A673 (cell line): ENCODE measurements at regions not wholly inside any gene's neighbourhood (a gene's known extent, or its start where the extent isn't known, plus 50 kb on each side); places are given as distances from the start of the nearest gene placed in this dataset.
"Not testable (repeated sequence)": the region's sequence is repeated elsewhere in the genome, so short reads cannot be mapped to it uniquely, and the experiment has no call there.

Experiments
- BruUV-seq: library from RNA; stranded (reverse); fragments of 400-500 nt; replicated peaks from 2 replicates; lab custom pipeline; 2021; lab: Mats Ljungman, UMichigan
- CTCF ChIA-PET: fragments of 300-600 bp; sonication (Branson Sonifier 250); formaldehyde crosslinking; loops from one replicate; lab custom pipeline; 2022; ENCODE audit warnings: antibody characterized with exemption; lab: Charles Lee
- POLR2A ChIA-PET: fragments of 300-600 bp; sonication (Branson Sonifier 250); formaldehyde crosslinking; loops from one replicate; lab custom pipeline; 2022; ENCODE audit warnings: antibody characterized with exemption; ENCODE audit not compliant: low non-redundant PET; lab: Charles Lee
- DNase-seq: peaks from one replicate; pipeline ENCODE4 v3.0.0-alpha.2; 2015; ENCODE audit warnings: low spot score
- H3K27ac ChIP-seq: fragments of 200-600 bp; sonication (generic); 2 replicates; pipeline ENCODE4 v1.5.1; 2016; ENCODE audit warnings: mixed run types, low read depth, mild to moderate bottlenecking, mixed read lengths, antibody characterized with exemption, low read length; ENCODE audit not compliant: poor library complexity, severe bottlenecking
- H3K27me3 ChIP-seq: fragments of 200-600 bp; sonication (generic); replicated peaks from 2 replicates; pipeline ENCODE4 v1.6.1; 2017; ENCODE audit warnings: mixed run types, low read depth, mild to moderate bottlenecking, mixed read lengths, antibody characterized with exemption, low read length; ENCODE audit not compliant: insufficient read depth, poor library complexity
- H3K36me3 ChIP-seq: fragments of 200-600 bp; sonication (generic); 2 replicates; pipeline ENCODE4 v1.6.1; 2016; ENCODE audit warnings: mixed run types, mild to moderate bottlenecking, mixed read lengths, antibody characterized with exemption, low read length; ENCODE audit not compliant: insufficient read depth, poor library complexity, severe bottlenecking
- H3K4me1 ChIP-seq: fragments of 200-600 bp; sonication (generic); 2 replicates; pipeline ENCODE4 v1.6.1; 2017; ENCODE audit warnings: mixed run types, mild to moderate bottlenecking, mixed read lengths, antibody characterized with exemption, low read length; ENCODE audit not compliant: insufficient read depth, poor library complexity, severe bottlenecking
- H3K4me3 ChIP-seq: fragments of 200-600 bp; sonication (generic); 2 replicates; pipeline ENCODE4 v1.5.1; 2016; ENCODE audit warnings: low read depth, mixed run types, mild to moderate bottlenecking, mixed read lengths, low read length; ENCODE audit not compliant: poor library complexity, severe bottlenecking
- H3K9me3 ChIP-seq: fragments of 200-600 bp; sonication (generic); 2 replicates; pipeline ENCODE4 v1.6.1; 2016; ENCODE audit warnings: mixed run types, low read depth, mild to moderate bottlenecking, mixed read lengths, antibody characterized with exemption, low read length; ENCODE audit not compliant: poor library complexity, severe bottlenecking
- EZH2 ChIP-seq: fragments of 200-600 bp; sonication (generic); IDR thresholded peaks from 2 replicates; pipeline ENCODE4 v1.6.1; 2017; ENCODE audit warnings: borderline replicate concordance, low read depth, mild to moderate bottlenecking, mixed read lengths, antibody characterized with exemption, low read length; ENCODE audit not compliant: poor library complexity, severe bottlenecking
- intact Hi-C: fragments of 100-400 bp; cut with micrococcal nuclease; formaldehyde crosslinking; loops from one replicate; pipeline ENCODE4 v1.10.0; 2022; ENCODE audit not compliant: unreplicated experiment
- TF ChIP-seq, protein P1 (sequence below): fragments of 300-800, 200-600 bp; sonication (generic); conservative IDR thresholded peaks from 2 replicates; pipeline ENCODE4 v1.5.1; 2017; ENCODE audit warnings: low read depth, mild to moderate bottlenecking, antibody characterized with exemption, low read length, moderate library complexity, mixed read lengths

DNA sequence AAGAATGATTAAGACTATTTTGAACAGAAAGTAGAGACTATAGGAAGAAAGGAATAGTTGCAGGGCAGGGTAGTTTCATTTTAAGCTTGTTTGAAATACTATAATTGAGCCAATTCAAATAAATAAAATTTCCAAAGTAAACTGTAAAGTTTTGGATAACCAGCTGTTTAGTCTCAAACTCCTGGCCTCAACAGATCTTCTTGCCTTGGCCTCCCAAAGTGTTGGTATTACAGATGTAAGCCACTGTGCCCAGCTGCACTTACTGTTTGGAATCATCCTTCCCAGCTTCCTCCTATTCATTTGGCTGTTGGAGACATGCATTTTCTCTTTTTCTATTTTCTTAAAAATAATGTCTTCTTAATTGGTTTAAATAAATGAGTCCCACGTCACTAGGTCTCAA, 231.0 kb downstream of the NNT start:
- intact Hi-C loops = no loop called here
- no TSS peak for BruUV-seq
- no peaks in the 10 kb centered on the region for H3K9me3 ChIP-seq
- no peak for DNase-seq
- ChIA-PET CTCF (no interaction called here), POLR2A (no interaction called here)
- no peaks in the 10 kb centered on the region for H3K27me3 ChIP-seq
- H3K4me3 ChIP-seq = no peak overlapping the region
- no peaks in the 10 kb centered on the region for H3K4me1 ChIP-seq
- TF ChIP-seq, protein P1, sequence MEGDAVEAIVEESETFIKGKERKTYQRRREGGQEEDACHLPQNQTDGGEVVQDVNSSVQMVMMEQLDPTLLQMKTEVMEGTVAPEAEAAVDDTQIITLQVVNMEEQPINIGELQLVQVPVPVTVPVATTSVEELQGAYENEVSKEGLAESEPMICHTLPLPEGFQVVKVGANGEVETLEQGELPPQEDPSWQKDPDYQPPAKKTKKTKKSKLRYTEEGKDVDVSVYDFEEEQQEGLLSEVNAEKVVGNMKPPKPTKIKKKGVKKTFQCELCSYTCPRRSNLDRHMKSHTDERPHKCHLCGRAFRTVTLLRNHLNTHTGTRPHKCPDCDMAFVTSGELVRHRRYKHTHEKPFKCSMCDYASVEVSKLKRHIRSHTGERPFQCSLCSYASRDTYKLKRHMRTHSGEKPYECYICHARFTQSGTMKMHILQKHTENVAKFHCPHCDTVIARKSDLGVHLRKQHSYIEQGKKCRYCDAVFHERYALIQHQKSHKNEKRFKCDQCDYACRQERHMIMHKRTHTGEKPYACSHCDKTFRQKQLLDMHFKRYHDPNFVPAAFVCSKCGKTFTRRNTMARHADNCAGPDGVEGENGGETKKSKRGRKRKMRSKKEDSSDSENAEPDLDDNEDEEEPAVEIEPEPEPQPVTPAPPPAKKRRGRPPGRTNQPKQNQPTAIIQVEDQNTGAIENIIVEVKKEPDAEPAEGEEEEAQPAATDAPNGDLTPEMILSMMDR = no peak
- no peak for TF ChIP-seq EZH2
- H3K27ac ChIP-seq = no peak overlapping the region
- no peaks in the 10 kb centered on the region for H3K36me3 ChIP-seq

DNA sequence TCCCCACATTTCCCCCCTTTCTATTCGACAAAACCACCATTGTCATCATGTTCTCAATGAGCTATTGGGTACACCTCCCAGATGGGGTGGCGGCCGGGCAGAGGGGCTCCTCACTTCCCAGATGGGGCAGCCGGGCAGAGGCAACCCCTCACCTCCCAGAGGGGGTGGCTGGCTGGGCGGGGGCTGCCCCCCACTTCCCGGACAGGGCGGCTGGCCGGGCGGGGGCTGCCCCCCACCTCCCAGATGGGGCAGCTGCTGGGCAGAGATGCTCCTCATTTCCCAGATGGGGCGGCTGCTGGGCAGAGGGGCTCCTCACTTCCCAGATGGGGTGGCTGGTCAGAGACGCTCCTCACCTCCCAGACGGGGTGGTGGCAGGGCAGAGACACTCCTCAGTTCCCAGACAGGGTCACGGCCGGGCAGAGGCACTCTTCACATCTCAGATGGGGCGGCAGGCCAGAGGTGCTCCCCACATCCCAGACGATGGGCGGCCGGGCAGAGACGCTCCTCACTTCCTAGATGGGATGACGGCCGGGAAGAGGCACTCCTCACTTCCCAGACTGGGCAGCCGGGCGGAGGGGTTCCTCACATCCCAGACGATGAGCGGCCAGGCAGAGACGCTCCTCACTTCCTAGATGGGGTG, 221.5 kb downstream of the NNT start:
- H3K9me3 ChIP-seq, H3K36me3 ChIP-seq, CTCF ChIA-PET, POLR2A ChIA-PET, H3K4me1 ChIP-seq, H3K27ac ChIP-seq, H3K27me3 ChIP-seq, H3K4me3 ChIP-seq, DNase-seq, intact Hi-C loops, BruUV-seq: not testable (repeated sequence)

DNA sequence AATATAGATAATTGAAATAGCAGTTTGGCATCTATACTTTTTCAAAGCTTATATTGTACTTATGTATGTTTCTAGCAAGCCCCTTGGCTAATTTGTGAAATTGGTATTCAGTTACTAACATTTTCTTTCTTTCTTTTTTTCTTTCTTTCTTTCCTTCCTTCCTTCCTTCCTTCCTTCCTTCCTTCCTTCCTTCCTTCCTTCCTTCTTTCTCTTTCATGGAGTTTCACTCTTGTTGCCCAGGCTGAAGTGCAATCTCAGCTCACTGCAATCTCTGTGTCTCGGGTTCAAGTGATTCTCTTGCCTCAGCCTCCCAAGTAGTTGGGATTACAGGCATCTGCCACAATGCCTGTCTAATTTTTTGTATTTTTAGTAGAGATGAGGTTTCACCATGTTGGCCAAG, 215.4 kb downstream of the NNT start:
- peak; percentile 9 for DNase-seq
- H3K4me3 ChIP-seq, H3K36me3 ChIP-seq, BruUV-seq, H3K27ac ChIP-seq, CTCF ChIA-PET, H3K27me3 ChIP-seq, intact Hi-C loops, POLR2A ChIA-PET, H3K9me3 ChIP-seq, H3K4me1 ChIP-seq: not testable (repeated sequence)

DNA sequence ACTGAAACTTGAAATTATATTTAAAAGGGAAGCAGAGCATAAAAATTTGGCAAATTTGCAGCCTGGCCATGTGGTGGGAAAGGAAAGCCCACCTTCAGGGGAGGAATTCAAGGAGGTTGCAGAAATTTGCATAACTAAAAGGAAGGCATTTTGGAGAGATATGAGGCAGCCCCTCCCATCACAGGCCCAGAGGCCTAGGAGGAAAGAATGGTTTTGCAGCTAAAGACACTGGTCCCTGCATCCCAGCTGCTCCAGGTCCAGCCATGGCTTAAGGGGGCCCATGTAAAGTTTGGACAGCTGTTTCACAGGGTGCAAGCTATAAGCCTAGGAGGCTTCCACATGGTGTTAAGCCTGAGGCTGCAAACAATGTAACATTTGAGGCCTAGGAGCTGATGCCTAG, 212.5 kb downstream of the NNT start:
- no peak overlapping the region for H3K27ac ChIP-seq
- H3K9me3 ChIP-seq = peaks cover 7% of the 10 kb centered on the region
- H3K36me3 ChIP-seq = no peaks in the 10 kb centered on the region
- CTCF ChIA-PET = no interaction called here
- POLR2A ChIA-PET = no interaction called here
- H3K27me3 ChIP-seq = no peaks in the 10 kb centered on the region
- no peak for DNase-seq
- no TSS peak for BruUV-seq
- no peaks in the 10 kb centered on the region for H3K4me1 ChIP-seq
- TF ChIP-seq EZH2 = no peak
- TF ChIP-seq, protein P1 = no peak
- intact Hi-C loops = no loop called here
- H3K4me3 ChIP-seq = no peak overlapping the region
